ENCODE measurements at regions not wholly inside any gene's neighbourhood (a gene's known extent, or its start where the extent isn't known, plus 50 kb on each side); places are given as distances from the start of the nearest gene placed in this dataset.
"Not testable (repeated sequence)": the region's sequence is repeated elsewhere in the genome, so short reads cannot be mapped to it uniquely, and the experiment has no call there.

DNA sequence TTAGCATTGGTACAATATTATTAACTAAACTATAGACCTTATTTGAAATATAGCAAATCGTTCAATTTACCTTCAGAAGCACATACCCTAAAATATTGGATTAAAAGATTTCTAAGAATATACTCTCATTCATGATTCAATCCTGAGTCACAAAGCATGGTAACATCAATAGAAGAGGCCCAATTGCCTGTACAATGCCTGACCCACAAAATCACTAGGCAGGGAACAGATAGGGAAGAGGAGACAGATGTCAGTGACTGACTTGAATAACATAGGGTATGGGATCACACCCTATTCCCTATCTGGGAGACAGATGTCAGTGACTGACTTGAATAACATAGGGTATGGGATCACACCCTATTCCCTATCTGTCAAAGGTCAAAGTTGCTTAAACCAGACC, 611.6 kb upstream of the VRK2 start:
- DNase-seq (ENCODE audit: low read depth) = no peak

DNA sequence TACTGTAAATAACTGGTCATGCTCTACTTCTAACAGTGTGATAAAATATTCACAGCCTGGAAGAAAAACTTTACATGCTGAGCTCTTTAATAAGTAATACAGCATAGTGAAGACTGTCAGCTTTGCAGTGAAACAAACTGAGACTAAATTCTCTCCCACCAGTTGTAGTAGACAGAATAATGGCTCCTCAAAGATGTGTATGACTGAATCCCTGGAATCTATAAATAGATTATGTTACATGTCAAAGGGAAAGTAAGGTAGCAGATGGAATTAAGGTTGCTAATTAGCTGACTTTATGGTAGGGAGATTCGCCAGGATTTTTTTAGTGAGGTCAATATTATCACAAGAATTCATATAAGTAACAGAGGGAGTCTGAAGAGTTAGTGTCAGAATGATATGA, 609.5 kb upstream of the VRK2 start:
- no peak for DNase-seq (ENCODE audit: low read depth)

DNA sequence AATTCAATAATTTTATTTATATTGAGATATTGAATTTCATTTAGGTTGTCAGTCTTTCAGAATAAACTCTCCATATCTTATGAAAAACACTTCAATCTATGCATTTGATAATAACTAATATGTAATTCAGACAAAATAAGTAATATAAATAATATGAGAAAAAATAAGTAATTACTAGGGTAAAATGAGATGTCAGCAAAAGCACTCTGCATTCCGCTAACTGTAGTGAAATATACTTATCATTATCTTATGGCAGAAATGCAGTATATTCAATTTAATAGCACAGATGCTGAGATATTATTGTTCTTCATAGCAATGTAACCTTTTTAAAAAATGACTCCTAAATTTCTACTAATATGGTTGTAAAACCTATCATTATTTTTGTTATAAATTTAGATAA, 606.2 kb upstream of the VRK2 start:
- DNase-seq (ENCODE audit: low read depth) = no peak

DNA sequence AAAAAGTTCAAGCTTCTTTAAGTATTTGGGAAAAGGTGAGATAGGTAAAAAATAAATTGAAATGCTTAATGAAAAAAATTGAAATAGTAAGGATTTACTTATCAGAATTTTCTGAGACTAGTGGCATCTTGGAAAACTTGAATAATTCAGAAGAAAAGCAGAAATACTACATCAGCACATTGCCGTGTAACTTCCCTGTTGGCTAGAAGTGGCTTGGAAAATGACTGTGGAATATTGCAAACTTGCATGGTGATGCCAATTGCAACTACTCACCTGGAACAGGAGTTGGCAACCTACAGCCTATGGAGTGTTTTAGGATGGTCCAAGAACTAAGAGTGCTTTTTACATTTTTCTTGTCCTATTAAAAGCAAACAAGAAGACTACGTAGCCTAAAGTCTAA, 603.5 kb upstream of the VRK2 start:
- DNase-seq (ENCODE audit: low read depth) = no peak

GRCh38 chr2:57443973-57444521, 602.6 kb upstream of the VRK2 start:
- DNase-seq (ENCODE audit: low read depth) = no peak

- DNase-seq (ENCODE audit: low read depth) = no peak
Measured at GRCh38 chr2:57444752-57445430, 601.7 kb upstream of the VRK2 start.

DNA sequence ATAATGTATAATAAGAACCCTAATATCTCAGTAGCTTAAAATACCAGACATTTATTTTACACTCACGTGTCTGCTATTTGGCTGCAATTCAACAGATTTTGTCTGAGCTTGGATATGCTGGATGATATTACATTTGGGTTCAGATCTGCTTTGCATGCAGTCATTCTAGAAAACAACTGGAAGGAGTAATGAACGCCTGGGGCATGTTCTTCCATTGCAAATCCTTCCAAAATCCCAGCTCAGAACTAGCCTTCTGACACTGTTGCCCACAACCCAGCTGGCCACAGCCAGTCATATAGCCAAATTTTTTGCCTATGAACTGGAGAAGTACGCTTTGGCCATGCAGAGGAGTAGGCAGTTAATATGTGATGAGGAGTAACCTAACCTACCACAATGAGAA, 597.8 kb upstream of the VRK2 start:
- DNase-seq (ENCODE audit: low read depth) = no peak

- no peak for DNase-seq (ENCODE audit: low read depth)
Measured at GRCh38 chr2:57450170-57450569, 596.4 kb upstream of the VRK2 start.

- no peak for DNase-seq (ENCODE audit: low read depth)
Measured at GRCh38 chr2:57452634-57453033, 594.0 kb upstream of the VRK2 start.

GRCh38 chr2:57453945-57454344, 592.7 kb upstream of the VRK2 start:
- DNase-seq (ENCODE audit: low read depth) = no peak

DNA sequence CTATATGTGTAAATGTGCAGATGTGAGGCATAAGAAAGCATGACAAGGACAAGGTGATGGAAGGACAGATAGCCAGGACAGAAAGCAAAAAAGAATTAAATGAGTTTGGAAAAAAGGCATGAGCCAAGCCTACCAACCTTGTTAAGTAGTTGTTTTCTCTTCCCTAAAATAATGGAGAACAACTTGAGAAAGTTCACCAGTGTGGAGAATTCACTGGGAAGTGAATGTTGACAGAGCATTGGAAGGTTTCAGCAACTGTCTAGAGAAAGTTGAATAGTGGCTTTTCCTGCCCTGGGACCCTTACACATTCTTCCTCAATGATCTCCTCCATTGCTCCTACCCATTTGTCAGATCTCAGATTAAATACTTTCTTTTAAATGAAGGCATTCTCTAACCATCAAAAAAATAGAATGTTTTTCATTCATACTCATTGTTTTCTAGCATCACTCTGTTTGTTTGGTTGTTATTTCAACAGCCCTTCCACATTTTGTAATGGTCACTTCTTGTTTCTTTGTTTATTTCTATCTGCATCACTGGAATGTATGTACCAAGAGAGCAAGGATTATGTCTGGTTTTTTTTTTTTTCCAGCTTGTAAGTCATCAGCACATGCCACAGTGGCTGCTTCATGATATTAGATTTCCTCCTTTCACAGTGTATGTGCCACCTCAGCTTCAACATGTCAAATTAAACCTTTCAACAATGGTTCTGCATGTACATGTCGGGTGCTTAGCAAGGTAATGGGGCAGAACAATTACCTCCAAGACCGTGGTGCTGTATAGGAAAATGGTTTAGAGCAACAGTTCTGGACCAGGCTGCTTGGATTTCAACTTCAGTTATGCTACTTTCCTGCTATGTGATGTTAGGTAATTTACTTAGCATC, 586.0 kb upstream of the VRK2 start:
- no peak for DNase-seq (ENCODE audit: low read depth)

DNA sequence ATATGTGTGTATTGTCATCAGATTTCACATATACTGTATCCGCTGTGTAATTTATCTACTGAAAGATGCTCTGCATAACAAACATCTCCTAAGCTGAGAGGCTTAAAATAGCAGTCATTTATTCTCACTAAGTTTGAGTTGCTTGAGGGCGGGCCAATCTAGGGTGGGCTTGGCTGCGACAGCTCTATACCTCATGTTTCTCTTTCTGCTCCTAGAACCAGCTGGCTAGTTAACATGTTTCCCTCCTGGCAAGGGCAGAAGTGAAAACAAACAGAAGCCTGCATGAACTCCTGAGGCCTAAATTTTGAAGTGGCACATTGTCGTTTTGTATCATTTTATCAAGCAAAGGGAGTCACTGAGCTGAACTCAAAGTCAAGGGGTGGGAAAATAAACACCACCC, 585.0 kb upstream of the VRK2 start:
- DNase-seq (ENCODE audit: low read depth) = no peak

DNA sequence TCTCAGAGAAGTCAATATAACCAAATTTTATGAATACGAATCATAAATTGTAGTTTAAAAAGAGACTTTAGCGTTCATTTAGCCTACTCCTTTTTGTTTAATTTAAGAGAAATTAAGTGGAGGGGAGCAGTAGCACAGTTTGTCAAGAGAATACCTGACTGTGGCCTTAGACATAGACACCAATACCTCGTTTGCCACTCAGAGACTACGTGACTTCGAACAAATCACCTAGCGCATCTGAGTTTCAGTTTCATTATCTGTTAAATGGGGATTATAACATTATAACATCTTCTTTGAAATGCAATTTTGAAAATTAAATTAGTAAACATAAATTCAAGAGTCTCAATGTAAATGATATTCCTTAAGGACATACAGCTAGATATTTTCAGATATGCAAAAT, 581.5 kb upstream of the VRK2 start:
- no peak for DNase-seq (ENCODE audit: low read depth)

DNA sequence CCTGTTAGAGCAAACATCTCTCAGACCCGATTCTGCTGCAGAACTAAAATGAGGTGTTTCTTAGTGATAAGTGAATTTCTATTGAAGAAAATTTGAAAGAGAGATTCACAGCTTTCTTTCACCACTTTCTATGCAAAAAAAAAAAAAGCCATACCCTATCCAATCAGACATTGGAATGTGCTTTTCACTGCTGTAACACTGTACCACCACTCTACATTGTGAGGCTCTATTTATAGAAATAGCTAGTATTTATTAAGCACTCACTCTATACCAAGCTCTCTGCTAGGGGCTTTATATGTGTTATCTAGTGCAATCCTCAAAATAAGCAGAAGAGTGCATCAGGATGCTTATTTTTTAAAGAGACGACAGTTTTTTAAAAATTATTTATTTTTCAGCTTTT, 580.6 kb upstream of the VRK2 start:
- DNase-seq (ENCODE audit: low read depth) = no peak

DNA sequence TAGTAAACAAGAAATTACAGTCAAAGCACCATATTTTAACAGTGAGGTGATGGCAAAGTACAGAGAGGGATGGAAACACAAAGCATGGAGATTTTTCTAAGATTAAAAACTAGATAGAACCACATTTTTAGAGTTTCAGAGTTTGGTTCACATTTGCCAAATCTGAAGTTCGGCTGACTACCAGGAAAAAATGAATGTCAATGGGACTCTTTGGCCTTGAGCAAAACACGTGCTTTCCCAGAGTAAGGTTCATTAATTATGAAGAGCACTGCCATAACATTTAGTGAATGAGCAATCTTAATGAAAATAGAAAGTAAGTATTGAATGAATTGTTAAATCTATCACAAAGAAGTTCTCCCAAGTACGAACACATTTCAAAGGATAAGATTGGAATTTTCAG, 571.2 kb upstream of the VRK2 start:
- DNase-seq (ENCODE audit: low read depth) = no peak

GRCh38 chr2:57479981-57480380, 566.6 kb upstream of the VRK2 start:
- no peak for DNase-seq (ENCODE audit: low read depth)

- no peak for DNase-seq (ENCODE audit: low read depth)
Measured at GRCh38 chr2:57488061-57488460, 558.5 kb upstream of the VRK2 start.

- no peak for DNase-seq (ENCODE audit: low read depth)
Measured at GRCh38 chr2:57490741-57491140, 555.9 kb upstream of the VRK2 start.

DNA sequence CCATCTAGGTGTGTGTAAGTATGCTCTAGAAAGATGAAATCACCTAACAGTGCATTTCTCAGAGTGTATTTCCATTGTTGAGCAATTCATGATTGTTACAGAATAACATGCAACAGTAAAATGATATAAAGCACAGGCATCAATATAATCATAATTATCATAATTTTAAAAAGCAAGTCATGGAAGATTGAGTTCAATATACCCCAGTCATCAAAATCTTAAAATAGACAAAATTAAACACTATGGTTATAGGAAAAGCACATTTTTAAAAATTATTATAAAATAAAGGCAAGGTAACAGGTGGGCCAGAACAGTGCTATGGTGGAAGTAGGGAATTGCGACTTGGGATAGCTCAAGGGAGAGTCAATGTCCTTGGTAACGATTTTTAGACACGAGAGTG, 555.4 kb upstream of the VRK2 start:
- DNase-seq (ENCODE audit: low read depth) = no peak

- DNase-seq (ENCODE audit: low read depth) = not testable (repeated sequence)
Measured at GRCh38 chr2:57493966-57494365, 552.6 kb upstream of the VRK2 start.

GRCh38 chr2:57497489-57498096, 549.0 kb upstream of the VRK2 start:
- DNase-seq (ENCODE audit: low read depth) = peak; percentile 1

DNA sequence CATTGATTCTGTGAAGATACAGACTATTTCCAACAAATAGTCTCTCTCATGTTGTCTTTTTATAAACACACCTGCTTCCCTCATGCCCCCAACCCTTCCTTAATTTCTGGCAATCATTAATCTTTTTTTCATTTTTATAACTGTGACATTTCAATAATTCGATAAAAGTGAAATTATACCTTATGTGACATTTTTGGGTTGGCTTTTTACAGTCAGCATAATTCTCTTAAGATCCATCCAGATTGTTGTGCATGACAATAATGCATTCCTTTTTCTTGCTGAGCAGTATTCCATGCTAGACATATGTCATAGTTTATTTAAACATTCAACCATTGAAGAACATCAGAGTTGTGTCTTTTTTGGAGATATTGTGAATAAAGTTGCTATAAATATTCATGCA, 541.8 kb upstream of the VRK2 start:
- no peak for DNase-seq (ENCODE audit: low read depth)

- DNase-seq (ENCODE audit: low read depth) = no peak
Measured at GRCh38 chr2:57509189-57509588, 537.4 kb upstream of the VRK2 start.
